Activated CD8-positive, alpha-beta T cell treated with anti-CD3 and anti-CD28 coated beads for 36 hours (primary cell): ENCODE measurements at regions not wholly inside any gene's neighbourhood (a gene's known extent, or its start where the extent isn't known, plus 50 kb on each side); places are given as distances from the start of the nearest gene placed in this dataset.

Experiments used
- ATAC-seq: fragments of 200-7000 bp; cut with Tn5 transposase; one replicate; pipeline ENCODE4 v1.10.0; 2021; ENCODE audit warnings: mild to moderate bottlenecking, moderate library complexity
- CTCF ChIA-PET: fragments of 350-600 bp; sonication (Branson Sonifier 250); formaldehyde crosslinking; loops from one replicate; lab custom pipeline; 2021; ENCODE audit warnings: antibody characterized with exemption; lab: Charles Lee
- POLR2A ChIA-PET: fragments of 350-600 bp; sonication (Branson Sonifier 250); formaldehyde crosslinking; loops from one replicate; lab custom pipeline; 2021; ENCODE audit warnings: antibody characterized with exemption; lab: Charles Lee
- DNase-seq: peaks from one replicate; pipeline ENCODE4 v3.0.0-alpha.2; 2020
- H3K27ac Mint-ChIP-seq: one replicate; pipeline ENCODE4 v1.8.0; 2021; ENCODE audit warnings: mild to moderate bottlenecking, mixed read lengths
- H3K27me3 Mint-ChIP-seq: one replicate; pipeline ENCODE4 v1.8.0; 2021; ENCODE audit warnings: mixed read lengths
- H3K36me3 Mint-ChIP-seq: one replicate; pipeline ENCODE4 v1.8.0; 2021; ENCODE audit warnings: low read depth, mixed read lengths
- H3K4me1 Mint-ChIP-seq: one replicate; pipeline ENCODE4 v1.8.0; 2021; ENCODE audit warnings: low read depth, mixed read lengths
- H3K4me3 Mint-ChIP-seq: one replicate; pipeline ENCODE4 v1.8.0; 2021; ENCODE audit warnings: mild to moderate bottlenecking, moderate library complexity, mixed read lengths
- H3K9me3 Mint-ChIP-seq: one replicate; pipeline ENCODE4 v1.8.0; 2021; ENCODE audit warnings: mixed read lengths
- intact Hi-C: fragments of 100-400 bp; cut with micrococcal nuclease; formaldehyde crosslinking; loops from one replicate; pipeline ENCODE4 v1.10.0; 2022
- TF ChIP-seq, protein P1 (sequence below): fragments of 200-600 bp; IDR thresholded peaks from one replicate; pipeline ENCODE4 v1.8.0; 2022; ENCODE audit warnings: antibody characterized with exemption, mild to moderate bottlenecking

DNA sequence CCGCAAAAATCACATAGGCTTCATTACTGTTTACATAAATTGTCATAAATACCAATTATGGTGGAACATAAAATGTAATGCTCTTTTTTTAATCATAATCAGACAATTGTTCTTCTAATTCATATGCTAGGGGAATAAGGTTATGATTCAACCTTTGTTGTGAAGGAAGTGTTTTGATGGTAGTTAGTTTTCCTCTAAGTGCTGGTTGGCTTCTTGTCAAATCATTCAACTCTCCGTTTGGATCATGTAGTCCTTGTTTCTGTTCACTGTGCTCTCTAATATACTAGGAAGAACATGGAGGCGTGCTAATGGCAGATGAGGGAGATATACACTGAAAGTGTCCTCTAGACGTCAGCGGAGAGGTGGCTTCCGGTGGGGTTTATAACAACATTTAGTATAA lies 1938.0 kb upstream of the PIK3C3 start:
- Mint-ChIP-seq H3K27me3 (no peaks in the 10 kb centered on the region), H3K9me3 (no peaks in the 10 kb centered on the region), H3K36me3 (no peaks in the 10 kb centered on the region), H3K4me3 (no peak overlapping the region), H3K27ac (no peak overlapping the region), H3K4me1 (no peaks in the 10 kb centered on the region)
- intact Hi-C loops, result no loop called here
- TF ChIP-seq, protein P1, sequence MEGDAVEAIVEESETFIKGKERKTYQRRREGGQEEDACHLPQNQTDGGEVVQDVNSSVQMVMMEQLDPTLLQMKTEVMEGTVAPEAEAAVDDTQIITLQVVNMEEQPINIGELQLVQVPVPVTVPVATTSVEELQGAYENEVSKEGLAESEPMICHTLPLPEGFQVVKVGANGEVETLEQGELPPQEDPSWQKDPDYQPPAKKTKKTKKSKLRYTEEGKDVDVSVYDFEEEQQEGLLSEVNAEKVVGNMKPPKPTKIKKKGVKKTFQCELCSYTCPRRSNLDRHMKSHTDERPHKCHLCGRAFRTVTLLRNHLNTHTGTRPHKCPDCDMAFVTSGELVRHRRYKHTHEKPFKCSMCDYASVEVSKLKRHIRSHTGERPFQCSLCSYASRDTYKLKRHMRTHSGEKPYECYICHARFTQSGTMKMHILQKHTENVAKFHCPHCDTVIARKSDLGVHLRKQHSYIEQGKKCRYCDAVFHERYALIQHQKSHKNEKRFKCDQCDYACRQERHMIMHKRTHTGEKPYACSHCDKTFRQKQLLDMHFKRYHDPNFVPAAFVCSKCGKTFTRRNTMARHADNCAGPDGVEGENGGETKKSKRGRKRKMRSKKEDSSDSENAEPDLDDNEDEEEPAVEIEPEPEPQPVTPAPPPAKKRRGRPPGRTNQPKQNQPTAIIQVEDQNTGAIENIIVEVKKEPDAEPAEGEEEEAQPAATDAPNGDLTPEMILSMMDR, result no peak
- CTCF ChIA-PET, result no interaction called here
- DNase-seq, result no peak
- ATAC-seq, result no peak
- POLR2A ChIA-PET, result no interaction called here

DNA sequence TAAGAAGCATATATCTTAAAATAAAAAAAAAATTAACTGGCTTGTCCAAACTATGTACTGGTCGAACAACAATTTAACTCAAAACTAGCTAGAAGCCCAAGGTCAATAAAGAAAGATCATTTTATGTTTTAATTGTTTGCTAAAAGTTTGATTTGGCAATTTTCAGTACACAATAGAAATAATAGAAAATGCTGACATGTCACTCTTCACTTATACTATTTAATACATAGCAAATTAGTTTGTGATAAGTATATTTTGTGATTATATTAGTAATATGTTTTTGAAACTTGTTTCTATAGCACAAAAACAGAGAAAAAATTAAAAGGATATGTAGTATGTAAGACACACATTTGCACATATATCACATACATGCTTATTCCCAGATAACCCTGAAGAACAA lies 1938.6 kb upstream of the PIK3C3 start:
- no peak overlapping the region for H3K4me3 Mint-ChIP-seq
- ATAC-seq, result no peak
- intact Hi-C loops, result no loop called here
- no peaks in the 10 kb centered on the region for H3K9me3 Mint-ChIP-seq
- no peaks in the 10 kb centered on the region for H3K4me1 Mint-ChIP-seq
- no peak overlapping the region for H3K27ac Mint-ChIP-seq
- TF ChIP-seq, protein P1, result no peak
- no peaks in the 10 kb centered on the region for H3K27me3 Mint-ChIP-seq
- no peaks in the 10 kb centered on the region for H3K36me3 Mint-ChIP-seq
- ChIA-PET CTCF (no interaction called here), POLR2A (no interaction called here)
- DNase-seq, result no peak

- H3K4me3 Mint-ChIP-seq, result no peak overlapping the region
- H3K27me3 Mint-ChIP-seq, result no peaks in the 10 kb centered on the region
- H3K9me3 Mint-ChIP-seq, result peaks cover 2% of the 10 kb centered on the region
- no peak overlapping the region for H3K27ac Mint-ChIP-seq
- intact Hi-C loops, result no loop called here
- no peaks in the 10 kb centered on the region for H3K36me3 Mint-ChIP-seq
- ChIA-PET POLR2A (no interaction called here), CTCF (no interaction called here)
- DNase-seq (no peak), ATAC-seq (no peak)
- TF ChIP-seq, protein P1, result no peak
- no peaks in the 10 kb centered on the region for H3K4me1 Mint-ChIP-seq
Measured at GRCh38 chr18:40013001-40013609, 1941.9 kb upstream of the PIK3C3 start.

DNA sequence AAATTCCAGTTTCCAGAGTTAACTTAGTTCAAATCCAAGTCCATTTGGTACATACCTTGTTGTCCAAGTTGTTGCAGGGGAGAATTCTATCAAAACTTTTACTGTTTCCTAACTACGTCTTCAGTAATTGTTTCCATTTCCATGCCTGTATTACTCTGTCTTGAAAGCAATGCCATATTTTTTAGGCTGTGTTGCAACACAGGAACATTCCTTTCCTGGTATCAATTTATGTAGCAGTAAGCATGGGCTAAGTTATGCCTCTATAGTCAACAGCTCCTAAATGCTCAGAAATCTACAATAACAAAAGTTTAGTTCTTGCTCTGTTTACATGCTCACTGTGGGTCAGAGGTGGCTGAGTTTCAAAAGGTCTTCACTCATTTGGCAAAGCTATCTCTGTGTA lies 1943.8 kb upstream of the PIK3C3 start:
- Mint-ChIP-seq H3K4me1 (no peaks in the 10 kb centered on the region), H3K9me3 (peaks cover 4% of the 10 kb centered on the region), H3K4me3 (no peak overlapping the region), H3K27ac (no peak overlapping the region), H3K36me3 (no peaks in the 10 kb centered on the region), H3K27me3 (no peaks in the 10 kb centered on the region)
- POLR2A ChIA-PET, result no interaction called here
- DNase-seq (no peak), ATAC-seq (no peak)
- CTCF ChIA-PET, result no interaction called here
- TF ChIP-seq, protein P1, result no peak
- intact Hi-C loops, result no loop called here

DNA sequence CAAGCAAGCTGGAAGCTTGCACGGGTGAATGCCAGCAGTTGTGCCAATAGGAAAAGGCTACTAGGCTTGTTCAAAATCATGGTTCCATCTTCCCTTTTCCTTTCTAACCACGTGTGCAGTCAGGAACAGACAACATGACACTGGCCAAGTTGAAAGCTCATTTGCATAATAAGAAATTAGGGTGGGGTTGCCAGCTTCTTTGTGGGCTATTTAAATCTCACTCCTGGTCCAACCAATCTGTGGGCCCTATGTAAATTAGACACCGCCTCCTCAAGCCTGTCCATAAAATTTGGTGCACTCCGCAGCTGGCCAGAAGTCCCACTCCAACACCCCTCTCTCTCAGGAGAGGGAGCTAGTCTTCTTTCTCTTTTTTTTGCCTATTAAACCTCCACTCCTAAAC lies 1948.4 kb upstream of the PIK3C3 start:
- no peaks in the 10 kb centered on the region for H3K27me3 Mint-ChIP-seq
- intact Hi-C loops, result no loop called here
- TF ChIP-seq, protein P1, result no peak
- no peaks in the 10 kb centered on the region for H3K36me3 Mint-ChIP-seq
- POLR2A ChIA-PET, result no interaction called here
- DNase-seq (no peak), ATAC-seq (no peak)
- H3K9me3 Mint-ChIP-seq, result peaks cover 14% of the 10 kb centered on the region
- H3K4me3 Mint-ChIP-seq, result no peak overlapping the region
- no peak overlapping the region for H3K27ac Mint-ChIP-seq
- H3K4me1 Mint-ChIP-seq, result no peaks in the 10 kb centered on the region
- CTCF ChIA-PET, result no interaction called here
